ENCODE measurements at regions not wholly inside any gene's neighbourhood (a gene's known extent, or its start where the extent isn't known, plus 50 kb on each side); places are given as distances from the start of the nearest gene placed in this dataset.

DNA sequence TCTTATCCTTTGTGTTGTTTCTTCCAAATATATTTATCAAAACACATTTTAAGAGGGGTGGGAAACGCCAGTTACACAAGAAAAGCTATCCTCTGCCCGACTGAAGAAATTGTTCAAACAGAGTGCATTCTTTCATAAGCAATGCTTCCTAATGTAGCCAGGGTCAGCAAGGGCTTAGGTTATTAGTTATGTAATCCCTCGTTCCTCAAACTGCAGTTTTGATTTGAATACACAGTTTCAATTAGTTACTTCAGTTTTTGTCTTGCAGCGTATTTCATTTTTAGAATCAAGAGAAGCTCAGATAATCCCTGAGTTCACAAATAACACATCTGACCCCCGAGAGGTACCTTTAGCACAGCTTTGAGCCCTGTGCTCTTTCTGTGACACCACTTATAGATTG is 141.7 kb upstream of the NRIP1 start:
- Mint-ChIP-seq H3K36me3 (ENCODE audit: low read depth) (no peaks in the 10 kb centered on the region), H3K9me3 (no peaks in the 10 kb centered on the region), H3K27me3 (ENCODE audit: insufficient read depth, low read depth, poor library complexity) (peaks cover 1% of the 10 kb centered on the region), H3K4me3 (no peak overlapping the region), H3K27ac (no peak overlapping the region), H3K4me1 (peaks cover 10% of the 10 kb centered on the region; the same call in 2 of the 3 replicates)
- Histone ChIP-seq H4K20me1 (replicated peaks; ENCODE audit: insufficient read depth) (no peaks in the 10 kb centered on the region), H3K4me2 (no peak overlapping the region), H3K9me2 (ENCODE audit: insufficient read depth) (no peaks in the 10 kb centered on the region), H3K4me1 (ENCODE audit: insufficient read depth) (no peaks in the 10 kb centered on the region), H2AFZ (no peak overlapping the region), H3K79me2 (replicated peaks; ENCODE audit: insufficient read depth) (no peaks in the 10 kb centered on the region), H3K27me3 (ENCODE audit: insufficient read depth) (no peaks in the 10 kb centered on the region), H3K27ac (ENCODE audit: low read depth) (no peak overlapping the region), H3F3A (replicated peaks; ENCODE audit: low read depth) (no peaks in the 10 kb centered on the region), H3K4me3 (no peak overlapping the region), H3K36me3 (ENCODE audit: insufficient read depth) (no peaks in the 10 kb centered on the region)
- TF ChIP-seq, protein P1, sequence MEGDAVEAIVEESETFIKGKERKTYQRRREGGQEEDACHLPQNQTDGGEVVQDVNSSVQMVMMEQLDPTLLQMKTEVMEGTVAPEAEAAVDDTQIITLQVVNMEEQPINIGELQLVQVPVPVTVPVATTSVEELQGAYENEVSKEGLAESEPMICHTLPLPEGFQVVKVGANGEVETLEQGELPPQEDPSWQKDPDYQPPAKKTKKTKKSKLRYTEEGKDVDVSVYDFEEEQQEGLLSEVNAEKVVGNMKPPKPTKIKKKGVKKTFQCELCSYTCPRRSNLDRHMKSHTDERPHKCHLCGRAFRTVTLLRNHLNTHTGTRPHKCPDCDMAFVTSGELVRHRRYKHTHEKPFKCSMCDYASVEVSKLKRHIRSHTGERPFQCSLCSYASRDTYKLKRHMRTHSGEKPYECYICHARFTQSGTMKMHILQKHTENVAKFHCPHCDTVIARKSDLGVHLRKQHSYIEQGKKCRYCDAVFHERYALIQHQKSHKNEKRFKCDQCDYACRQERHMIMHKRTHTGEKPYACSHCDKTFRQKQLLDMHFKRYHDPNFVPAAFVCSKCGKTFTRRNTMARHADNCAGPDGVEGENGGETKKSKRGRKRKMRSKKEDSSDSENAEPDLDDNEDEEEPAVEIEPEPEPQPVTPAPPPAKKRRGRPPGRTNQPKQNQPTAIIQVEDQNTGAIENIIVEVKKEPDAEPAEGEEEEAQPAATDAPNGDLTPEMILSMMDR (conservative IDR thresholded peaks at IDR 0.05; ENCODE audit: low read depth in 2 of 2), result no peak
- TF ChIP-seq, protein P2, sequence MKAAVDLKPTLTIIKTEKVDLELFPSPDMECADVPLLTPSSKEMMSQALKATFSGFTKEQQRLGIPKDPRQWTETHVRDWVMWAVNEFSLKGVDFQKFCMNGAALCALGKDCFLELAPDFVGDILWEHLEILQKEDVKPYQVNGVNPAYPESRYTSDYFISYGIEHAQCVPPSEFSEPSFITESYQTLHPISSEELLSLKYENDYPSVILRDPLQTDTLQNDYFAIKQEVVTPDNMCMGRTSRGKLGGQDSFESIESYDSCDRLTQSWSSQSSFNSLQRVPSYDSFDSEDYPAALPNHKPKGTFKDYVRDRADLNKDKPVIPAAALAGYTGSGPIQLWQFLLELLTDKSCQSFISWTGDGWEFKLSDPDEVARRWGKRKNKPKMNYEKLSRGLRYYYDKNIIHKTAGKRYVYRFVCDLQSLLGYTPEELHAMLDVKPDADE (IDR thresholded peaks at IDR 0.05), result no peak
- TF ChIP-seq JUNB (IDR thresholded peaks at IDR 0.05; ENCODE audit: unreplicated experiment) (no peak), EZH2 (IDR thresholded peaks at IDR 0.05; ENCODE audit: low read depth, unreplicated experiment) (no peak), ZNF114 (CRISPR knock-in tag; IDR thresholded peaks at IDR 0.05) (no peak), NANOG (IDR thresholded peaks at IDR 0.05; ENCODE audit: borderline replicate concordance) (no peak), POLR2AphosphoS5 (IDR thresholded peaks at IDR 0.05; ENCODE audit: low read depth) (no peak), ZNF331 (CRISPR knock-in tag; IDR thresholded peaks at IDR 0.05; ENCODE audit: low read depth) (no peak), CREB1 (CRISPR knock-in tag; IDR thresholded peaks at IDR 0.05; ENCODE audit: low read depth) (no peak), EZH2phosphoT487 (IDR thresholded peaks at IDR 0.05; ENCODE audit: unreplicated experiment) (no peak), STAT1 (IDR thresholded peaks at IDR 0.05; ENCODE audit: unreplicated experiment) (no peak)
- TF ChIP-seq, protein P3, sequence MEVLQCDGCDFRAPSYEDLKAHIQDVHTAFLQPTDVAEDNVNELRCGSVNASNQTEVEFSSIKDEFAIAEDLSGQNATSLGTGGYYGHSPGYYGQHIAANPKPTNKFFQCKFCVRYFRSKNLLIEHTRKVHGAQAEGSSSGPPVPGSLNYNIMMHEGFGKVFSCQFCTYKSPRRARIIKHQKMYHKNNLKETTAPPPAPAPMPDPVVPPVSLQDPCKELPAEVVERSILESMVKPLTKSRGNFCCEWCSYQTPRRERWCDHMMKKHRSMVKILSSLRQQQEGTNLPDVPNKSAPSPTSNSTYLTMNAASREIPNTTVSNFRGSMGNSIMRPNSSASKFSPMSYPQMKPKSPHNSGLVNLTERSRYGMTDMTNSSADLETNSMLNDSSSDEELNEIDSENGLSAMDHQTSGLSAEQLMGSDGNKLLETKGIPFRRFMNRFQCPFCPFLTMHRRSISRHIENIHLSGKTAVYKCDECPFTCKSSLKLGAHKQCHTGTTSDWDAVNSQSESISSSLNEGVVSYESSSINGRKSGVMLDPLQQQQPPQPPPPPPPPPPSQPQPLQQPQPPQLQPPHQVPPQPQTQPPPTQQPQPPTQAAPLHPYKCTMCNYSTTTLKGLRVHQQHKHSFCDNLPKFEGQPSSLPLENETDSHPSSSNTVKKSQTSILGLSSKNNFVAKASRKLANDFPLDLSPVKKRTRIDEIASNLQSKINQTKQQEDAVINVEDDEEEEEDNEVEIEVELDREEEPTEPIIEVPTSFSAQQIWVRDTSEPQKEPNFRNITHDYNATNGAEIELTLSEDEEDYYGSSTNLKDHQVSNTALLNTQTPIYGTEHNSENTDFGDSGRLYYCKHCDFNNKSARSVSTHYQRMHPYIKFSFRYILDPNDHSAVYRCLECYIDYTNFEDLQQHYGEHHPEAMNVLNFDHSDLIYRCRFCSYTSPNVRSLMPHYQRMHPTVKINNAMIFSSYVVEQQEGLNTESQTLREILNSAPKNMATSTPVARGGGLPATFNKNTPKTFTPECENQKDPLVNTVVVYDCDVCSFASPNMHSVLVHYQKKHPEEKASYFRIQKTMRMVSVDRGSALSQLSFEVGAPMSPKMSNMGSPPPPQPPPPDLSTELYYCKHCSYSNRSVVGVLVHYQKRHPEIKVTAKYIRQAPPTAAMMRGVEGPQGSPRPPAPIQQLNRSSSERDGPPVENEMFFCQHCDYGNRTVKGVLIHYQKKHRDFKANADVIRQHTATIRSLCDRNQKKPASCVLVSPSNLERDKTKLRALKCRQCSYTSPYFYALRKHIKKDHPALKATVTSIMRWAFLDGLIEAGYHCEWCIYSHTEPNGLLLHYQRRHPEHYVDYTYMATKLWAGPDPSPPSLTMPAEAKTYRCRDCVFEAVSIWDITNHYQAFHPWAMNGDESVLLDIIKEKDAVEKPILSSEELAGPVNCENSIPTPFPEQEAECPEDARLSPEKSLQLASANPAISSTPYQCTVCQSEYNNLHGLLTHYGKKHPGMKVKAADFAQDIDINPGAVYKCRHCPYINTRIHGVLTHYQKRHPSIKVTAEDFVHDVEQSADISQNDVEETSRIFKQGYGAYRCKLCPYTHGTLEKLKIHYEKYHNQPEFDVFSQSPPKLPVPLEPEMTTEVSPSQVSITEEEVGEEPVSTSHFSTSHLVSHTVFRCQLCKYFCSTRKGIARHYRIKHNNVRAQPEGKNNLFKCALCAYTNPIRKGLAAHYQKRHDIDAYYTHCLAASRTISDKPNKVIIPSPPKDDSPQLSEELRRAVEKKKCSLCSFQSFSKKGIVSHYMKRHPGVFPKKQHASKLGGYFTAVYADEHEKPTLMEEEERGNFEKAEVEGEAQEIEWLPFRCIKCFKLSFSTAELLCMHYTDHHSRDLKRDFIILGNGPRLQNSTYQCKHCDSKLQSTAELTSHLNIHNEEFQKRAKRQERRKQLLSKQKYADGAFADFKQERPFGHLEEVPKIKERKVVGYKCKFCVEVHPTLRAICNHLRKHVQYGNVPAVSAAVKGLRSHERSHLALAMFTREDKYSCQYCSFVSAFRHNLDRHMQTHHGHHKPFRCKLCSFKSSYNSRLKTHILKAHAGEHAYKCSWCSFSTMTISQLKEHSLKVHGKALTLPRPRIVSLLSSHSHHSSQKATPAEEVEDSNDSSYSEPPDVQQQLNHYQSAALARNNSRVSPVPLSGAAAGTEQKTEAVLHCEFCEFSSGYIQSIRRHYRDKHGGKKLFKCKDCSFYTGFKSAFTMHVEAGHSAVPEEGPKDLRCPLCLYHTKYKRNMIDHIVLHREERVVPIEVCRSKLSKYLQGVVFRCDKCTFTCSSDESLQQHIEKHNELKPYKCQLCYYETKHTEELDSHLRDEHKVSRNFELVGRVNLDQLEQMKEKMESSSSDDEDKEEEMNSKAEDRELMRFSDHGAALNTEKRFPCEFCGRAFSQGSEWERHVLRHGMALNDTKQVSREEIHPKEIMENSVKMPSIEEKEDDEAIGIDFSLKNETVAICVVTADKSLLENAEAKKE (CRISPR knock-in tag; IDR thresholded peaks at IDR 0.05), result no peak
- TF ChIP-seq, protein P4, sequence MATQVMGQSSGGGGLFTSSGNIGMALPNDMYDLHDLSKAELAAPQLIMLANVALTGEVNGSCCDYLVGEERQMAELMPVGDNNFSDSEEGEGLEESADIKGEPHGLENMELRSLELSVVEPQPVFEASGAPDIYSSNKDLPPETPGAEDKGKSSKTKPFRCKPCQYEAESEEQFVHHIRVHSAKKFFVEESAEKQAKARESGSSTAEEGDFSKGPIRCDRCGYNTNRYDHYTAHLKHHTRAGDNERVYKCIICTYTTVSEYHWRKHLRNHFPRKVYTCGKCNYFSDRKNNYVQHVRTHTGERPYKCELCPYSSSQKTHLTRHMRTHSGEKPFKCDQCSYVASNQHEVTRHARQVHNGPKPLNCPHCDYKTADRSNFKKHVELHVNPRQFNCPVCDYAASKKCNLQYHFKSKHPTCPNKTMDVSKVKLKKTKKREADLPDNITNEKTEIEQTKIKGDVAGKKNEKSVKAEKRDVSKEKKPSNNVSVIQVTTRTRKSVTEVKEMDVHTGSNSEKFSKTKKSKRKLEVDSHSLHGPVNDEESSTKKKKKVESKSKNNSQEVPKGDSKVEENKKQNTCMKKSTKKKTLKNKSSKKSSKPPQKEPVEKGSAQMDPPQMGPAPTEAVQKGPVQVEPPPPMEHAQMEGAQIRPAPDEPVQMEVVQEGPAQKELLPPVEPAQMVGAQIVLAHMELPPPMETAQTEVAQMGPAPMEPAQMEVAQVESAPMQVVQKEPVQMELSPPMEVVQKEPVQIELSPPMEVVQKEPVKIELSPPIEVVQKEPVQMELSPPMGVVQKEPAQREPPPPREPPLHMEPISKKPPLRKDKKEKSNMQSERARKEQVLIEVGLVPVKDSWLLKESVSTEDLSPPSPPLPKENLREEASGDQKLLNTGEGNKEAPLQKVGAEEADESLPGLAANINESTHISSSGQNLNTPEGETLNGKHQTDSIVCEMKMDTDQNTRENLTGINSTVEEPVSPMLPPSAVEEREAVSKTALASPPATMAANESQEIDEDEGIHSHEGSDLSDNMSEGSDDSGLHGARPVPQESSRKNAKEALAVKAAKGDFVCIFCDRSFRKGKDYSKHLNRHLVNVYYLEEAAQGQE (IDR thresholded peaks at IDR 0.05; ENCODE audit: unreplicated experiment), result no peak
- ATAC-seq, result no peak
- no peak for DNase-seq (ENCODE audit: low spot score)

Measured in GM23338 (cell line).